ENCODE measurements at regions not wholly inside any gene's neighbourhood (a gene's known extent, or its start where the extent isn't known, plus 50 kb on each side); places are given as distances from the start of the nearest gene placed in this dataset.

GRCh38 chr10:29757551-29758297 is 123.0 kb upstream of the SVIL start:
- H3K36me3 ChIP-seq: no peaks in the 10 kb centered on the region
- ATAC-seq (ENCODE audit: low FRiP score in 2 of 2) (no peak), DNase-seq (no peak)
- 76 to 78% methylated on average over 8 of the region's 9 CpGs for WGBS, 2 donors
- H3K27me3 ChIP-seq: no peaks in the 10 kb centered on the region
- no peaks in the 10 kb centered on the region for H3K4me1 ChIP-seq
- no peak for TF ChIP-seq EP300 (IDR thresholded peaks at IDR 0.05)
- no peak for TF ChIP-seq CTCF (IDR thresholded peaks at IDR 0.05)
- TF ChIP-seq POLR2A (IDR thresholded peaks at IDR 0.05): no peak
- no peak for TF ChIP-seq POLR2AphosphoS5 (IDR thresholded peaks at IDR 0.05)
- H3K4me3 ChIP-seq: no peak overlapping the region
- H3K9me3 ChIP-seq: no peaks in the 10 kb centered on the region
- no peak overlapping the region for H3K27ac ChIP-seq

- DNase-seq (no peak), ATAC-seq (ENCODE audit: low FRiP score in 2 of 2) (no peak)
- Histone ChIP-seq H3K4me1 (no peaks in the 10 kb centered on the region), H3K27ac (no peak overlapping the region), H3K27me3 (no peaks in the 10 kb centered on the region), H3K9me3 (no peaks in the 10 kb centered on the region), H3K36me3 (no peaks in the 10 kb centered on the region), H3K4me3 (no peak overlapping the region)
- 90 to 91% methylated on average over 3 of the region's 3 CpGs for WGBS, 2 donors
- TF ChIP-seq CTCF (IDR thresholded peaks at IDR 0.05) (no peak), POLR2AphosphoS5 (IDR thresholded peaks at IDR 0.05) (no peak), POLR2A (IDR thresholded peaks at IDR 0.05) (no peak), EP300 (IDR thresholded peaks at IDR 0.05) (no peak)
Observed at GRCh38 chr10:29756451-29756850, 121.7 kb upstream of the SVIL start.

DNA sequence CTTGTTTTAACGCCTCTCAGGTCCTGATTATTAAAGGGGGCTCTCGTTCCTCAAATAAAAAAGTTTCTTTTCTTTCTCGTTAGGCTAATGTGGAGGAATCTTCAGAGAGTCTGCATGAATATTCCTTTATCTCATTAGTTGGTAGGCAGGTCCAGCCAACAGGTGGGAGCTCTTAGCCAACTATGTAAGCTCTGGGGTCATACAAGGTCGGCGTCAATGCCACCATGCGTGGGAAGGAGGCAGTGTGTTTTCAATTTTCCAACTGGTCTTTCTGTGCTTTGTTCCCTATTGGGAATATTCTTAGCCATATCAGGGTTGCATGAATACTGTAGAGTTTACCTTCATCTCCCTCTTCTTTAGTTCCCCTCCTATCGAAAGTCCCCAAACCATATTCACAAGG is 118.5 kb upstream of the SVIL start:
- Histone ChIP-seq H3K4me1 (no peaks in the 10 kb centered on the region), H3K9me3 (no peaks in the 10 kb centered on the region), H3K36me3 (no peaks in the 10 kb centered on the region), H3K27ac (no peak overlapping the region), H3K4me3 (no peak overlapping the region), H3K27me3 (no peaks in the 10 kb centered on the region)
- DNase-seq (no peak), ATAC-seq (ENCODE audit: low FRiP score in 2 of 2) (no peak)
- WGBS, 2 donors: 93 to 95% methylated on average over 7 of the region's 7 CpGs
- TF ChIP-seq POLR2A (IDR thresholded peaks at IDR 0.05) (no peak), CTCF (IDR thresholded peaks at IDR 0.05) (no peak), EP300 (IDR thresholded peaks at IDR 0.05) (no peak), POLR2AphosphoS5 (IDR thresholded peaks at IDR 0.05) (no peak)

DNA sequence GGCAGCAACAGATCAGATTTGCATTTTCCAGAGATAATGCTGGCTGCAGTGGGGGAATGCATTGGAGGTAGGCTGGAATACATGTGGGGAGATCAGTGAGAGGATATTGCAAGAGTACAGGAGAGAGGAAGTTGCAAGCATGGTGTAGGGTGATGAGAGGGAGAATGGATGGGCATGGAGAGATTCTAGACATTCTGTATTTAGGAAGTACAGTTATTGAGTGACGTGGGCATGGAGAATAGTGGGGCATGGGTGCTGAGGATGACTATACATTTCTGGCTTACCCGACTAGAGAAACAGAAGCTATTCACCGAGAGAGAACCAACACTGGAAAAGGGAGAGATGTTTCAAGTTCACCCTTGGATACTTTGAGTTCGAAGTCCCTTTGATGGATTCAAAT is 116.9 kb upstream of the SVIL start:
- Histone ChIP-seq H3K27ac (no peak overlapping the region), H3K27me3 (no peaks in the 10 kb centered on the region), H3K9me3 (no peaks in the 10 kb centered on the region), H3K4me1 (peaks cover 0 to under 1% (median 0%) of the 10 kb centered on the region in 4 donors), H3K36me3 (no peaks in the 10 kb centered on the region), H3K4me3 (no peak overlapping the region)
- TF ChIP-seq POLR2AphosphoS5 (IDR thresholded peaks at IDR 0.05) (no peak), CTCF (IDR thresholded peaks at IDR 0.05) (no peak), EP300 (IDR thresholded peaks at IDR 0.05) (no peak), POLR2A (IDR thresholded peaks at IDR 0.05) (no peak)
- DNase-seq (peak in 1 of 2 donors; percentile 28), ATAC-seq (ENCODE audit: low FRiP score in 2 of 2) (peak in 1 of 2 donors; percentile 69)
- WGBS, 2 donors: 85 to 86% methylated on average over 4 of the region's 4 CpGs

GRCh38 chr10:29751240-29751639 is 116.5 kb upstream of the SVIL start:
- Histone ChIP-seq H3K9me3 (no peaks in the 10 kb centered on the region), H3K27ac (no peak overlapping the region), H3K4me1 (peaks cover 0 to 4% (median 0%) of the 10 kb centered on the region in 4 donors), H3K4me3 (no peak overlapping the region), H3K27me3 (no peaks in the 10 kb centered on the region), H3K36me3 (no peaks in the 10 kb centered on the region)
- TF ChIP-seq EP300 (IDR thresholded peaks at IDR 0.05): peak in 1 of 4 donors; percentile 35
- TF ChIP-seq CTCF (IDR thresholded peaks at IDR 0.05): no peak
- ATAC-seq (ENCODE audit: low FRiP score in 2 of 2) (peak in 1 of 2 donors; percentile 45), DNase-seq (no peak)
- 74 to 79% methylated on average over 2 of the region's 2 CpGs for WGBS, 2 donors
